ENCODE measurements at regions not wholly inside any gene's neighbourhood (a gene's known extent, or its start where the extent isn't known, plus 50 kb on each side); places are given as distances from the start of the nearest gene placed in this dataset.

- intact Hi-C loops (cut with micrococcal nuclease): no loop called here
These were observed 88.5 kb upstream of the RBBP8 start for GRCh38 chr18:22844628-22845027.

GRCh38 chr18:22846088-22846683 lies 86.9 kb upstream of the RBBP8 start:
- intact Hi-C loops (cut with micrococcal nuclease): no loop called here

- intact Hi-C loops (cut with micrococcal nuclease): no loop called here
These were observed 86.4 kb upstream of the RBBP8 start for GRCh38 chr18:22846697-22847096.

GRCh38 chr18:22847392-22847791 lies 85.7 kb upstream of the RBBP8 start:
- intact Hi-C loops (cut with micrococcal nuclease): no loop called here

GRCh38 chr18:22847867-22848451 lies 85.2 kb upstream of the RBBP8 start:
- intact Hi-C loops (cut with micrococcal nuclease): no loop called here

GRCh38 chr18:22848615-22849014 lies 84.5 kb upstream of the RBBP8 start:
- intact Hi-C loops (cut with micrococcal nuclease): no loop called here

GRCh38 chr18:22856870-22857269 lies 76.3 kb upstream of the RBBP8 start:
- intact Hi-C loops (cut with micrococcal nuclease): no loop called here

- intact Hi-C loops (cut with micrococcal nuclease): no loop called here
These were observed 75.0 kb upstream of the RBBP8 start for GRCh38 chr18:22858121-22858520.

- intact Hi-C loops (cut with micrococcal nuclease): no loop called here
These were observed 72.3 kb upstream of the RBBP8 start for GRCh38 chr18:22860807-22861206.

GRCh38 chr18:22865354-22866116 lies 67.6 kb upstream of the RBBP8 start:
- intact Hi-C loops (cut with micrococcal nuclease): no loop called here

- intact Hi-C loops (cut with micrococcal nuclease): no loop called here
These were observed 64.3 kb upstream of the RBBP8 start for GRCh38 chr18:22868831-22869230.

GRCh38 chr18:22871809-22872525 lies 61.2 kb upstream of the RBBP8 start:
- intact Hi-C loops (cut with micrococcal nuclease): no loop called here

GRCh38 chr18:22872900-22873537 lies 60.1 kb upstream of the RBBP8 start:
- intact Hi-C loops (cut with micrococcal nuclease): no loop called here

- intact Hi-C loops (cut with micrococcal nuclease): no loop called here
These were observed 53.8 kb upstream of the RBBP8 start for GRCh38 chr18:22879293-22879692.

- intact Hi-C loops (cut with micrococcal nuclease): no loop called here
These were observed 51.0 kb upstream of the RBBP8 start for GRCh38 chr18:22882084-22882483.

GRCh38 chr18:22883179-22883578 lies 49.9 kb upstream of the RBBP8 start:
- intact Hi-C loops (cut with micrococcal nuclease): no loop called here

Data from T-helper 2 cell treated with Interferon-gamma antibody and Interleukin-4, amounts not matched to agents 100 ng/mL and 5 ng/mL, for 36 hours (primary cell).